ENCODE measurements at regions not wholly inside any gene's neighbourhood (a gene's known extent, or its start where the extent isn't known, plus 50 kb on each side); places are given as distances from the start of the nearest gene placed in this dataset.

DNA sequence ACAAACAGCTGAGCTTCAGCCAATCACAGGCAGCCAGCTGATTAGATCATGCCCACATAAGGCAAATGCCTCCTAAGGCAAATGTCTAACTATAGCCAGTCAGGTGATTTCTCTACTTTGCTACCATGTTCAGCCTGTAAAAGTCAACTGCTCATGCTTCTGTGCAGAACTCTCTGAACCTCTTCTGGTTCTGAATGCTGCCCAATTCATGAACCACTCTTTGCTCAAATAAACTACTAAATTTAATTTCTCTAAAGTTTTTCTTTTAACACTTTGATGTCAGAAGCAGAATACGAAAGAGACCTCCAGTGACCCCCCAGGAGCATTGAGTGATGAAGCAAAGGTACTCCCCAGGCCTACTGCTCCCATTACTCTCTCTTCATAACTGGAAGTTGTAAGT lies 240.7 kb upstream of the IPO5 start:
- TF ChIP-seq POLR2AphosphoS5 (IDR thresholded peaks at IDR 0.05) (no peak), POLR2A (IDR thresholded peaks at IDR 0.05) (no peak), EP300 (IDR thresholded peaks at IDR 0.05) (no peak)
- TF ChIP-seq, protein P1, sequence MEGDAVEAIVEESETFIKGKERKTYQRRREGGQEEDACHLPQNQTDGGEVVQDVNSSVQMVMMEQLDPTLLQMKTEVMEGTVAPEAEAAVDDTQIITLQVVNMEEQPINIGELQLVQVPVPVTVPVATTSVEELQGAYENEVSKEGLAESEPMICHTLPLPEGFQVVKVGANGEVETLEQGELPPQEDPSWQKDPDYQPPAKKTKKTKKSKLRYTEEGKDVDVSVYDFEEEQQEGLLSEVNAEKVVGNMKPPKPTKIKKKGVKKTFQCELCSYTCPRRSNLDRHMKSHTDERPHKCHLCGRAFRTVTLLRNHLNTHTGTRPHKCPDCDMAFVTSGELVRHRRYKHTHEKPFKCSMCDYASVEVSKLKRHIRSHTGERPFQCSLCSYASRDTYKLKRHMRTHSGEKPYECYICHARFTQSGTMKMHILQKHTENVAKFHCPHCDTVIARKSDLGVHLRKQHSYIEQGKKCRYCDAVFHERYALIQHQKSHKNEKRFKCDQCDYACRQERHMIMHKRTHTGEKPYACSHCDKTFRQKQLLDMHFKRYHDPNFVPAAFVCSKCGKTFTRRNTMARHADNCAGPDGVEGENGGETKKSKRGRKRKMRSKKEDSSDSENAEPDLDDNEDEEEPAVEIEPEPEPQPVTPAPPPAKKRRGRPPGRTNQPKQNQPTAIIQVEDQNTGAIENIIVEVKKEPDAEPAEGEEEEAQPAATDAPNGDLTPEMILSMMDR (IDR thresholded peaks at IDR 0.05), result no peak
